ENCODE measurements at regions not wholly inside any gene's neighbourhood (a gene's known extent, or its start where the extent isn't known, plus 50 kb on each side); places are given as distances from the start of the nearest gene placed in this dataset.
"Not testable (repeated sequence)": the region's sequence is repeated elsewhere in the genome, so short reads cannot be mapped to it uniquely, and the experiment has no call there.

DNA sequence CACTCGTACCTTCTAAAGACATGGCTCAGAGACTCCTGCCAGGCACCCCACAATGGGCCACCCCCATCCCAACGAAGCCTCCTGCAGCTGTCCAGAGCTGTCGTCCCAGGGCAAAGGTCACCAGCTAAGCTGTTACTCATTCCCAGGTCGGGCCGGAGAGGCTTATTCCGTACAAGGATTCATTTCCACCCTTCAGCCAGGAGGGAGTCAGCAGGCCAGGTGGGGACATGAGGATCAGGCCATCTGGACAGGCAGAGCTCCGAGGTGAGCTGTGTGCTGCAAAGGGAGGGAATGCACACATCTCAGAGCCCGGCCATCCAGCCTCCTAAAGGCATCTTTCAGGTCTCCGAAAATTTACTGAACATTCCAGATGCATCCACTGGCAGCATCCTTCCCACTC lies 63.9 kb upstream of the NANOS1 start:
- peak; percentile 92 for DNase-seq (ENCODE audit: low spot score)

GRCh38 chr10:118966076-118966849 lies 63.3 kb upstream of the NANOS1 start:
- peak; percentile 70 for DNase-seq (ENCODE audit: low spot score)

- DNase-seq (ENCODE audit: low spot score), result no peak
Observed at GRCh38 chr10:118966850-118967125, 62.7 kb upstream of the NANOS1 start.

GRCh38 chr10:118967160-118967559 lies 62.4 kb upstream of the NANOS1 start:
- no peak for DNase-seq (ENCODE audit: low spot score)

DNA sequence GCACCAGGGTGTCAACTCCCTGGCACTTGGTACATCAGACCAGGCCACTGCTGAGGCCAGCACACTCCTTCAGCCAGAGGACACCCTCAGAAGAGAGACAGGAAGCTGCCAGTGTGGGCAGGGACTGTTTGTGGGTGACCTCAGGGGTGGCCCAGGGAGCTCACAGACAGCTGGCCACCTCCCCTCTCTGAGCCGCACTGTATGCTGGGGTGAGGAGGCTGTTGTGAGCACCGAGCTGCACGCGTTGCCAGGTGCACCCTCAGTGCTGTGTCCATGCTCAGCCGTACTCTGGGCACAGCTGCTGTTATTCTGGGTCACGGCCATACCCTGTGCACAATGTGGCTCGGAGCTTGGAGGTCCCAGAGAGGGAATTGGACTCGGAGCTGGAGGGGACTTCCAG lies 61.5 kb upstream of the NANOS1 start:
- DNase-seq (ENCODE audit: low spot score), result no peak

GRCh38 chr10:118968482-118968881 lies 61.0 kb upstream of the NANOS1 start:
- peak; percentile 57 for DNase-seq (ENCODE audit: low spot score)

DNA sequence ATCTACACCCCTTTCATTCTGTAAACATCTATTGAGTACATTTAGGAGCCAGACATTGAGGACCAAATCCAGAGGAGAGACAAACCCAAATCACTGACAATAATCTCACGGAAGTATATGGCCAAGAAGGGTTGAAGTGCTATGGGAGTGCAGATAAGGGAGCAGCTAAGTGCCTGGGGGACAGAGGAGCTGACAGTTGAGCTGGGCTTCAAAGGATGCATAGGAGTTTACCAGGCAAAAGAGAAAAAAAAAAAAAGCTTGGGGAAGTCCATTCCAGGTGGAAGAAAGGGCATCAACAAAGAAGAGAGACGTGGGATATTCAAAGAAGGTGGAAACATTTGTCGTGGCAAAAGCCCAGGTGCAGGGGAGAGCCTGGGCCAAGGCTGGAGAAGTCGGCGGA lies 60.5 kb upstream of the NANOS1 start:
- no peak for DNase-seq (ENCODE audit: low spot score)

DNA sequence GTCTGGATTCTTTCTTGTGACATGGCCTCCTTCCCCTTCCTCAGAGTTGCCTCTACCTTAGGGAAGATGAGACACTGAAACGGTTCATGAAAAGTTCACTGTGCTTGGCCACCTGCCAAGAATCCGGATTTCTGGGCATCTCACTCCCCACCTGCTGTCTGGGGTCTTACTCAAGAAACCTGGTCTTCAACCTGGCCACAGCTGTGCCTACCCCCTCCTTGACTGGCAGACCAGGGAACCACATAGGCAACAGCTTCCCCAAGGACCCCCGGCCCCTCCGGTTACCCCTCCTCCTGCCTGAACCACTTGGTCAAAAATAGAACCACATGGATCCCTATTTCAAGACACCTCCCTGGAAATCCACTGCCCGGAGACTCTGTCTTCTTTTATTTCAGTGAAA lies 58.7 kb upstream of the NANOS1 start:
- no peak for DNase-seq (ENCODE audit: low spot score)

GRCh38 chr10:118971187-118971586 lies 58.3 kb upstream of the NANOS1 start:
- DNase-seq (ENCODE audit: low spot score), result no peak

- DNase-seq (ENCODE audit: low spot score), result no peak
Observed at GRCh38 chr10:118971876-118972275, 57.6 kb upstream of the NANOS1 start.

GRCh38 chr10:118973744-118974143 lies 55.8 kb upstream of the NANOS1 start:
- DNase-seq (ENCODE audit: low spot score), result no peak

GRCh38 chr10:118974951-118975350 lies 54.6 kb upstream of the NANOS1 start:
- no peak for DNase-seq (ENCODE audit: low spot score)

DNA sequence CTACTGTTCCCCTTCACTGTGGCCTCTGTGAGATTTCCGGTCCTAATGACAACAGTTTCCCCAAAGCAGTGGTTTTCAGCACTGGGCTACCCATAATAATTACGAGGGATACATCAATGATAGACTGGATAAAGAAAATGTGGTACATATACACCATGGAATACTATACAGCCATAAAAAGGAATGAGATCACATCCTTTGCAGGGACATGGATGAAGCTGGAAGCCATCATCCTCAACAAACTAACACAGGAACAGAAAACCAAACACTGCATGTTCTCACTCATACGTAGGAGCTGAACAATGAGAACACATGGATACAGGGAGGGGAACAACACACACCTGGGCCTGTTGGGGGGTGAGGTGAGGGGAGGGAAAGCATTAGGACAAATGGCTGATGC lies 53.3 kb upstream of the NANOS1 start:
- not testable (repeated sequence) for DNase-seq (ENCODE audit: low spot score)

- DNase-seq (ENCODE audit: low spot score), result no peak
Observed at GRCh38 chr10:118977022-118977599, 52.4 kb upstream of the NANOS1 start.

- DNase-seq (ENCODE audit: low spot score), result no peak
Observed at GRCh38 chr10:118977835-118978234, 51.7 kb upstream of the NANOS1 start.

- DNase-seq (ENCODE audit: low spot score), result no peak
Observed at GRCh38 chr10:118978316-118978997, 51.1 kb upstream of the NANOS1 start.

DNA sequence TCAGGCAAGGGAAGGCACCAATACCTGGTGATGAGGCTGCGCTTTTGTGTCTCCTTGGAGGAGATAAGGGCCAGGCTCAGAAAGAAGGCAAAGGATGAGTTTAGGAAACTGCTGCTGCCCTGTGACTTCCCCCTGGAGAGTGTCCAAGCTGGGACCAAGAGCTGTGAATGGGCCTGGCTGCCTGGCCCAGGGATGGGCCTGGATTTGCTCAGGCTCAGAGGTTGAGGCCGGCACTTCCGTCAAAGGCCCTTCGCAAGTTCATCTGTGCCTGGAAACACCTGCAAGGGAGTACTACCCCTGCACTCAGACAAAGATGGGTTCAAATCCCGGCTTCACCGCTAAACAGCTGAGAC lies 50.5 kb upstream of the NANOS1 start:
- no peak for DNase-seq (ENCODE audit: low spot score)

GRCh38 chr10:118979661-118980060 lies 49.9 kb upstream of the NANOS1 start:
- DNase-seq (ENCODE audit: low spot score), result no peak
